ENCODE measurements at regions not wholly inside any gene's neighbourhood (a gene's known extent, or its start where the extent isn't known, plus 50 kb on each side); places are given as distances from the start of the nearest gene placed in this dataset.
A peak's percentile ranks its signal among the peaks of the same experiment; 100 is the strongest.
"Not testable (repeated sequence)": the region's sequence is repeated elsewhere in the genome, so short reads cannot be mapped to it uniquely, and the experiment has no call there.

- DNase-seq (no peak), ATAC-seq (no peak)
- intact Hi-C loops (cut with DNase I), result no loop called here
Measured at GRCh38 chr2:183427558-183427957, 303.3 kb downstream of the NUP35 start.

DNA sequence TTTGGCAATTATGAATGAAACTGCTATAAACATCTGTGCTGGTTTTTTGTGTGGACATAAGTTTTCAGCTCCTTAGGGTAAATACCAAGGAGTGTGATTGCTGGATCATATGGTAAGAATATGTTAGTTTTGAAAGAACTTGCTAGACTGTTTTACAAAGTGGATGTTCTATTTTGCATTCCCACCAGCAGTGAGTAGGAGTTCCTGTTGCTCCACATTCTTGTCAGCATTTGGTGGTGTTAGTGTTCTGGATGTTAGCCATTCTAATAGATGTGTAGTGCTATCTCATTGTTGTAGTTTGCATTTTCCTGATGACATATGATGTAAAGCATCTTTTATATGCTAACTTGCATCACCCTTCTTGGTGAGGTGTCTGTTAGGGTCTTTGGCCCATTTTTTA is 304.6 kb downstream of the NUP35 start:
- intact Hi-C loops (cut with DNase I), result no loop called here
- no peak for DNase-seq
- ATAC-seq, result no peak

- ATAC-seq (no peak), DNase-seq (no peak)
- intact Hi-C loops (cut with DNase I), result no loop called here
Measured at GRCh38 chr2:183438541-183438940, 314.3 kb downstream of the NUP35 start.

GRCh38 chr2:183455056-183455455 is 330.8 kb downstream of the NUP35 start:
- DNase-seq (no peak), ATAC-seq (peak in 1 of 2 donors; percentile 41)
- intact Hi-C loops (cut with DNase I), result no loop called here

- DNase-seq (no peak), ATAC-seq (peak; percentile 82 to 94)
- intact Hi-C loops (cut with DNase I), result no loop called here
Measured at GRCh38 chr2:183456177-183456576, 331.9 kb downstream of the NUP35 start.

GRCh38 chr2:183458460-183458859 is 334.2 kb downstream of the NUP35 start:
- intact Hi-C loops (cut with DNase I), result no loop called here
- ATAC-seq (no peak), DNase-seq (no peak)

DNA sequence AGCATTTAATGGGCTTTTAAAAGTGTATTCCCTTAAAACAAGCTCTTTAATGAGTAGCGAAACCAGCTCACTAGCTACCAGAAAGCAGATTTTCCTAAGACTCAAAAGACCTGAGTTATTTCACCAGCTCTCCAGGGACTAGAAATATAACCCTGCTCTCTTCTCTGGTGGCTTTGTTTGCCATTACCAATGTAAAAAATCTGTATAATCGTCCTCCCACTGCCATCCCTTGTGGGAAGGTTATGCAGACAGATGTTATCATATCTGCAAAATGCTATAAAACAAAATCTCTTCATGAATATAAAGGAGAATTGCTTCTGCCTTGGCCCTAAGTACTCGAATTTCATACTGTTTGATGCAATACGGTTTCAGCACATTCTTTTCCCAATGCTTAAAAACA is 335.2 kb downstream of the NUP35 start:
- DNase-seq, result no peak
- intact Hi-C loops (cut with DNase I), result no loop called here
- no peak for ATAC-seq

GRCh38 chr2:183463821-183464220 is 339.6 kb downstream of the NUP35 start:
- intact Hi-C loops (cut with DNase I), result no loop called here
- ATAC-seq (no peak), DNase-seq (no peak)

DNA sequence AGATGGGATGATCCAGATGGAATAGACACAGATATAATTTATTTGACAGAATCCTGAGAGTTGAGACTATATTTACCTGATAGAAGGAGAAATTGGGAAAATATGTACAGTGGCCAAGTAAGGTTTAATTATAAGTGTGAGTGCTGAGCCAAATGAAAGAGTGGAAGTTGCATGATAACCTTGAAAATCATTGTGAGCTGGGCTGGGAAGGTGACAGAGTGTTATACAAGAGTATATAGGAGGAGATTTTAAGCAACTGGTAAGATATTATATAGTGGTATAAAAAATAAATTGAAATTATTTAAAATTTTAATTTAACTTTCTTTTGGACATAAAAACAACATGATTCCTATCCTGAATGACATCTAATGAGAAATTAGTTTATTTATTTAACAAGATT is 340.8 kb downstream of the NUP35 start:
- intact Hi-C loops (cut with DNase I), result no loop called here
- ATAC-seq (no peak), DNase-seq (no peak)

GRCh38 chr2:183474912-183475695 is 350.9 kb downstream of the NUP35 start:
- ATAC-seq (no peak), DNase-seq (no peak)
- intact Hi-C loops (cut with DNase I), result no loop called here

GRCh38 chr2:183476490-183476889 is 352.2 kb downstream of the NUP35 start:
- intact Hi-C loops (cut with DNase I), result no loop called here
- ATAC-seq (no peak), DNase-seq (no peak)

- ATAC-seq (no peak), DNase-seq (no peak)
- intact Hi-C loops (cut with DNase I), result no loop called here
Measured at GRCh38 chr2:183477296-183477695, 353.1 kb downstream of the NUP35 start.

GRCh38 chr2:183478941-183479595 is 354.8 kb downstream of the NUP35 start:
- intact Hi-C loops (cut with DNase I); DNase-seq; ATAC-seq: not testable (repeated sequence)

- intact Hi-C loops (cut with DNase I), result no loop called here
- DNase-seq (no peak), ATAC-seq (no peak)
Measured at GRCh38 chr2:183487326-183487725, 363.1 kb downstream of the NUP35 start.

- DNase-seq (no peak), ATAC-seq (no peak)
- intact Hi-C loops (cut with DNase I), result no loop called here
Measured at GRCh38 chr2:183488421-183488820, 364.2 kb downstream of the NUP35 start.

DNA sequence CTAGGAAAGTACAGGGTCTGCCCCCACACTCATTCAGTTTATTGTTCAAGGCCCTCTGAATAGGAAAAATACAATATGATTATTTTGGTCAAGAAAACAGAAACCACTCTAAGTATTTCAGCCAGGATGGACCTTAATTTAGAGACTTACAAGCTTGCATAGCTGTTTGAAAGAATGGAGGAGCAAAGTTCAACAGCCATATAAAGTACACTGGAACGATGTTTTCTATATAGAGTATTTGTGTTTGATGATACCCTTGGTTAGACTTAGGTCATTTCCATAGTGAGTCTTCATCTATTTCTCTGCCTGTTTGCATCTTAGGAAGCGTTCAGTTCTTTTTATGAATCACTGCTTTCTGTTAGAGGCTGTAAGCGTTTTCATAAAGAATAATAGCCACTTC is 366.2 kb downstream of the NUP35 start:
- intact Hi-C loops (cut with DNase I), result no loop called here
- no peak for ATAC-seq
- no peak for DNase-seq

DNA sequence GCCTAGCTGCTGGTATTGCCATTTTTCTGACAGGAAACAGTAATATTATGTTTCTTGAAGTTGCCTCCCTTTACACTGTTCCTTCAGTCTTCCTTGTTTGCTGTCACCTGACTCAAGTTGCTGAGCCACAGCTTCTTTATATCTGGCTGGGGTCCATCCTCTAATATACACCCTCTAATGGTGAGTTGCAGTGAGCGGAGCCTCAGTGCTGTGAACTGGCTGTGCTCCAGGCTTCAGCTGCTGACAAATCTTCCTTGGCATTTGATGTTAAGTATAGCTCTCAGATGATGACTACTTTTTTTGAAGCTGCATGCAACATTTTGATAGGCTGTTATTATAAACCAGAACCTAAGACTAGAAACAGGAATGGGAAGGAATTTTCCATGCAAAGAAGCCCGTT is 366.7 kb downstream of the NUP35 start:
- intact Hi-C loops (cut with DNase I), result no loop called here
- DNase-seq, result peak; percentile 28
- peak; percentile 55 to 91 for ATAC-seq

GRCh38 chr2:183493040-183493439 is 368.8 kb downstream of the NUP35 start:
- intact Hi-C loops (cut with DNase I), result no loop called here
- no peak for ATAC-seq
- no peak for DNase-seq

DNA sequence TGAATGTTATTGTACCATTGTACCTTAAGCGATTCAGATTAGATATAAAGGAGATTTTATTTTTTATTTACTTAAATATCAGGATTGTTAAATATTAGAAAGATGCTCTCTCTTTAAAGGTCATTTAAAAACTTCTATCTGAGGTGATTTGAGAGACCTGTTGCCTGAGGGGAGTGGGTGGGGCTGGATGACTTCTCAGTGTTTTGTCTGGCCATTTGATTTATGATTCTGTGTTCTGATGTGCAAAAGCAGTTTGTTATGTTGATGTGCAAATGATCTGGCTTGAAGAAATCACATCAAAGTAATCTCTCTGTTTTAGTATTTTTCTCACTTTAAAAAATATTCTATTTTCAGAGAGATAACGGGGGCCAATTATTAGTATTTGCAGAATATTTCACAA is 370.8 kb downstream of the NUP35 start:
- ATAC-seq (no peak), DNase-seq (no peak)
- intact Hi-C loops (cut with DNase I), result no loop called here

DNA sequence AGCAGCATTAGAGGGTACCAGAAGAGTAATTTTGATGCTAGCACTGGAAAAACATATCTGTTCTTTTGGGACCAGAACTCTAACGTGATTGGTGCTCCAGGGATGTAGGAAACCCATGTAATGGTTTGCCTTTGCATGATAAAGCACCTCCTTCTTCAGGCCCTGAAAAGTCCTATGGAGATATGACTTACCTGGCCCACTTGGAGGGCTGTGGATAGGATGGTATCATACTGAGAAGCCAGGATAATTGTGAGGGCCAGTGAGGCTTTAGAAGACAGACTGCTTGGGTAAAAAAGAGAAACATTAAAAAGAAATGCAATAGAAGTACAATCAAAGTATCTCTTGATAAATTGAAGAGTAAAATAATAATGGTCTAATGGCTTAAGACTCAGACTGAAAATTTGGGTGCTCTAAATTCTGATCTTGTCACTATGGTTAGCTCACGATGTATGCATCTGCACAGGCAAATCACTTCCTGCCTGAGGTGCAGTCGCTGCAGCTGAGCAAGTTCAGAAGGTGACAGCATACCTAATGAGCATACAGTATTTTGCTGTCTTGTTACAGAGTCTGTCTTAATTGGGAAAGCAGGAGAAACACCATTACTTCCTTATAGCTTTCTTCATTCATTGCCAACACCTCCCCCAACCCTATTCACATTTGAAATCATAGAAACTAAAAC is 371.5 kb downstream of the NUP35 start:
- ATAC-seq (no peak), DNase-seq (no peak)
- intact Hi-C loops (cut with DNase I), result no loop called here

DNA sequence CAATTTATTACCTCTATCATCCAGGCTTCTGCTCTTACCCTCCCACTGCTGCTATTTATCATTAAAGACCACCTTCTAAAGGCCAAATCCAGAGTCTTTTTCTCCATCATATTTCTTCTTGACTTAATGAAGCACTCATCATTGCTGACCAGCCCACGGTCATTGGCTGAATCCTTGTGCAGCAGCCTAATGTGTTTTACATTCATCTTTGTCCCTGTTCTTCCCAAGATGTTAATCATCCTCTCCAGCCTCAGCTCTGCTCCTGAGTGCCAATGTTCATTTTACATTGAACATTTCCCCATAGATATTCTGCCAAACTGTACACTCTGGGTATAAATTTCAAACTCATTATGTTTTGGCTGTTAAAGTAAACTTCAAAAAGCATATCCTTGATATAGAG is 373.6 kb downstream of the NUP35 start:
- DNase-seq, result no peak
- intact Hi-C loops (cut with DNase I), result no loop called here
- no peak for ATAC-seq

All from left cardiac atrium (tissue), 4 donors.